HG02798 (cell line): ENCODE measurements at regions not wholly inside any gene's neighbourhood (a gene's known extent, or its start where the extent isn't known, plus 50 kb on each side); places are given as distances from the start of the nearest gene placed in this dataset.
"Not testable (repeated sequence)": the region's sequence is repeated elsewhere in the genome, so short reads cannot be mapped to it uniquely, and the experiment has no call there.

Experiments used
- ATAC-seq: cut with Tn5 transposase; IDR thresholded peaks from one replicate; pipeline ENCODE4 v1.9.1; 2021; ENCODE audit warnings: mild to moderate bottlenecking; ENCODE audit not compliant: unreplicated experiment, poor library complexity

GRCh38 chr11:38338022-38338421 is 1740.0 kb upstream of the RAG2 start:
- ATAC-seq: not testable (repeated sequence)

DNA sequence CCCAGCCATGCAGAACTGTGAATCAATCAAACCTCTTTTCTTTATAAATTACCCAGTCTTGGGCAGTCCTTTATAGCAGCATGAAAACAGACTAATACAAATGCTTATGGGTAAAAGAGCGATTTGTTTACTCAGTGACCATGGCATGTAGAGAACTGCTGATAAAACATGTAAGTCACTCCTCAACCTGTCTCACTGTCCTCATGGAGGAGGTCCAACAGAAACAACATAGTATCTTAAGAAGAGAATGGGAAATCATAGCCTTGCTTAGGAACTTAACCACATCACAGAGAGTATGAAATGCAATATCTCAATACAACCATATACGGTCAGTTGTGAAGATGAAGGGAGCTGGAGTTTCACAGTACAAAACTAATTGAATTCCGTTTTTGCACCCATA is 1734.0 kb upstream of the RAG2 start:
- ATAC-seq: no peak

GRCh38 chr11:38330578-38330977 is 1732.5 kb upstream of the RAG2 start:
- no peak for ATAC-seq

- ATAC-seq: no peak
These were observed 1726.1 kb upstream of the RAG2 start for GRCh38 chr11:38323961-38324761.

GRCh38 chr11:38315151-38315550 is 1717.1 kb upstream of the RAG2 start:
- ATAC-seq: no peak

DNA sequence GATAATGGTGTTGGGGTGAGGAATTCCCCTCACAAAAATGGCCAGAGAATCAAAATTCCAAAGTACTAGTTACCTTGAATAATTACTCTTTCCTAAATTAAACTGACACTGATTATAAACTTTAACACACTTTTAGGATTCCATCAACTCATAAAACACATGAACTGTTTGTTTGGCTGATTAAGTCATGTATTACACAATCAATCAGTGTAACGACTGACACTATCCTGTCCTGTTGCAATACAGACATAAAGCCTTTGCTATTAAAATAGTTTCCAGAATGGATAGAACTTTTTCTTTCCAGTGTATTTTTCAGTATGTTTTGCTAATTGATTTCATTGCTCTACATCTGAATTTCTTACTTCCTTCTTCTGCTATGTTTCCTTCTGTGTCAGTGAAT is 1709.4 kb upstream of the RAG2 start:
- ATAC-seq: no peak

DNA sequence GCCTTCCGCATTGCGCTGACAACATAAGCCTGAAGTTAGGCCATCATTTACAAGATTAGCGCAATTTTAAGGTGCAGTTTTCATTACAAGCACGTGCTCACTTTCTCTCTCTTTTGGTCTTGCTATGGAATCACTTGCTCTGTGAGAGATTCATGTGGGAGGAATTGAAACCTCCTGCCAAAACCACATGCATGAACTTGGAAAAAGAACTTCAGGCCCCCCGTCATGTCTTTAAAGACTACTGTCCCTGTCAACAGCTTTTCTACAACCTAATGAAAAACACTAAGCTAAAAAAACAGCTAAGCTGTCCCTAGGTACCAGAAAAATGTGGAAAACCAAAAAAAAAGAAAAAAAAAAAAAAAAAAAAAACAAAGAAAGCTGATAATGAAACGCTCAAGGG is 1707.6 kb upstream of the RAG2 start:
- ATAC-seq: no peak

DNA sequence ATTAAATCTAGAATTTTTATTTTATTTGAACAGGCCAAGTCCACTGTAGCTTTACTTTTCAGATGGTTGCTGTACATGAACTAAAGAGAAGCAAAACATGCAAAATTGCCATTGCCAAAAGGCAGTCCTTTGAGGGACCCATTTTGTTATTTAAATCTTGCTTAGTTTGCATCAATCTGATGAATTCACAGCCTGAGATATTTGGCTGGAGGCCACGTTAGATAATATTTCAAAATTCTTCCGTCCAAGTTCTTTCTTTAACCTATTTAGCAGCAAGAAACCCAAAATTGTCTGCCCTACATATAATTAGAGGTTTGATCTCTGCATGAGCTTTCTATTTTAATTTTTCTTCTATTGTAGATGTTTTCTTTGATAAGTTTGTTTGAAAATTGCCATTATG is 1706.9 kb upstream of the RAG2 start:
- no peak for ATAC-seq

DNA sequence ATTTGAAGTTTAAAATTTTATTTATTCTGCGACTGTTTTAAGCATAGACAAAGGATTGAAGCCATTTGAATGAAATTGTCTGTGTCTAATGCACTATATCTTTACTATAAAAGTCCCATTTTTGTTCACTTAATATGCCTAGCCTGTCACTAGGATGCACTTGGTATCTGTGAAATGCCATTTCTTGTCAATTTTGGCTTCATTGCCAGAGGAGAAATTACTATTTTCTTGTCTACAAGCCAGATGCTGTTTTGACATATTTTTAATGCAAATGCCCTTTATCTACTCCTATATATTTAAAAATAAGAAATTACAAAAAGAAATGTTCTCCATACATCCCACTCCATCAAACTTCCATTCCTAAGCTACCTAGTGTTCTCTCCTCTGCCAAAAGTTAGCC is 1704.5 kb upstream of the RAG2 start:
- ATAC-seq: no peak

GRCh38 chr11:38300570-38300969 is 1702.5 kb upstream of the RAG2 start:
- ATAC-seq: no peak

GRCh38 chr11:38296211-38296776 is 1698.3 kb upstream of the RAG2 start:
- no peak for ATAC-seq

DNA sequence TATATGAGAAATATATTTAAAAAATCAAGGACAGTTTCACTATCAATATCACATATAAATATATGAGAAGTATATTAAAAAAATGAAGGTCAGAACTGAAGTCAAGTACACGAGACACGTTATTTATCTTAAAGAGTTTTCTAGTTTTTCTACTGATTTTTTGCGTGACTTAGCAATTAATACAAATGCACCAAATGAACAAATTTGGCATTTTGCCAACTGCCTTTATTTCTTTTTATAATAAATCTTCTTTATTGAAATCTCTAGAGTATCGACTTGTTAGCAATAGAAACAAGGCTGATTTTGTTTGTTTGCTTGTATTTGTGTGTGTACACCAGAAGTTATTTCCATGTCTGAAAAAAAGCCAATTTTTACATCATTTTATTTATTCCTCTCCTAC is 1684.7 kb upstream of the RAG2 start:
- ATAC-seq: no peak

GRCh38 chr11:38278457-38279141 is 1680.6 kb upstream of the RAG2 start:
- ATAC-seq: no peak

DNA sequence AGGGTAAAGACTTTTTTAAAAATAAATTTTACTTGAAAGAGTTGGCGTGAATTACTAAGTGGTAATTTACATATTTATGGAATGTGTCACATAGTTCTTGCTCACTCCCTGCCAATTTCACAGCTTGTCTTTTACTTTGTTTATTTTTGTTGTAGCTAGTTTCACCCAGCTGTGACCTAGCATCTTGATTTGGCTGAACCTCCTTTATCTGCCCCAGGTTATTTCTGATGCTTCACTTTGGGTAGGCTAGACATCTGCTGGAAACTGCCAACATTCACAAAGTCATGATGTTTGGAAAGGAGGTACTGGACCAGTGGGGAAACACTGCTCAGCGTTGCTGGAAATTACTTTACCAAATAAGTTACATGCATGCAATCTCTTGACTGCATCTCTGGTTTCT is 1676.0 kb upstream of the RAG2 start:
- ATAC-seq: no peak

GRCh38 chr11:38272376-38272775 is 1674.3 kb upstream of the RAG2 start:
- ATAC-seq: no peak

DNA sequence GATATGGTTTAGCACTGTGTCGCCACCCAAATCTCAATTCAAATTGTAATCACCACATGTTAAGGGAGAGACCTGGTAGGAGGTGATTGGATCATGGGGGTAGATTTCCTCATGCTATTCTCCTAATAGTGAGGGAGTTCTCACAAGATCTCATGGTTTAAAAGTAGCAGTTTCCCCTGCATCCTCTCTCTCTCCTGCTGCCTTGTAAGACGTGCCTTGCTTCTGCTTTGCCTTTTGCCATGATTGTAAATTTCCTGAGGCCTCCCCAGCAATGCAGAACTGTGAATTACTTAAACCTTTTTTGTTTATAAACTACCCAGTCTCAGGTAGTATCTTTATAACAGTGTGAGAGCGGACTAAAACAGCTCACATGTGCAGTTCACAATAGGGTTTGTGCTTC is 1668.7 kb upstream of the RAG2 start:
- no peak for ATAC-seq

- ATAC-seq: no peak
These were observed 1658.4 kb upstream of the RAG2 start for GRCh38 chr11:38256436-38256835.

GRCh38 chr11:38254913-38255312 is 1656.9 kb upstream of the RAG2 start:
- ATAC-seq: no peak

DNA sequence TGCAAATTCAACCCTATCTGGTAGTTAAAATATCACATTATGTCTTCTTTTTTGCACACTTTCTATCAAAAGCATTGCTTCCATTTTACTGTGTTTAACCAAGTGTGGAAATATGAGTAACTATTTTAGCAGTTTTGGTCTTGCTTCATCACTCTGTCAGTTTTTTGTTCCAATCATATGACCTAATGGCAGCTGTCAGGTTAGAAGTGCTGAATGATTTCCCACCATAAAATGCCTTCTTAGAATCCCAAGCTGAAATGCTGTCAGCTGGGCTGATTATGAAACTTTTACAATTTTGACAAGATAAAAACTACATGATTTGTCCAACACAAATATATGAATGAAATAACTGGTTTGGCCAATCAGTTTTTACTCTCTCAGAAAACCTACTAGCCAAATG is 1654.6 kb upstream of the RAG2 start:
- ATAC-seq: no peak

DNA sequence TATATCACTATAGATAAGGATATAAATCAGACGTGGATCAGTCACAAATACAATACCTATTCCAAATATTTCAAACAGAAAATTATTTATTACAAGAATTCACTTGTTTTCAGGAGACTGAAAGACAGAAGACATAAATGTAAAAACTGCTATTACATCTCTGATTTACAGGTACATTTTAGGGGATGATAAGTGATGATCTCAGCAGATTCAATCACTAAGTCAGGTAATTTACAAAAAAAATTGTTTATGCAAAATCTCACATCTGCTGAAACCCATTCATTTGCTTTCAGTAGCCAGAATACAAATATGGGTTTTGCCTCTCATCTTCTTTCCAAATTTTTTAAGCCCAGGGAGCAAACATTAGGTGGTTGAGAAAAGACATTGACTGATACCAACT is 1648.4 kb upstream of the RAG2 start:
- ATAC-seq: no peak

- no peak for ATAC-seq
These were observed 1628.6 kb upstream of the RAG2 start for GRCh38 chr11:38226684-38227083.

DNA sequence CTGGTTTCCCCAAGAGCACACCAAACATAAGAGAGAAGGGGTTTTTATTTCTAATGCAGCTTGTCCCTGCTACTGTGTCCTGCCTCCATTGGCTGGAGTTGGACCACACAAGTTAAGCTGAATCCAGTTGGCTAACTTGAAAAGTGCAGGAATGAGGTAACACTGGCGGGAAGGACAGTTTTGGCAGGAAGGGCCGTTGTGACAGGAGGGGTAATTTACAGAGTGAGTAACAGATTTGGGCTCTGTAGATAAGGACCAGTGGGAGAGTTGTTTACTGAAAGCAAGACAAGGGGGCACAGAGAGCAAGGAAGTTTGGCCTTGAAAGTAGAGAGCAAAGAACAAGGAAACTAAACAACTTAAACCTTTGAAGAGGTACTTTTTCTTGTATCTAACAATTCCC is 1623.3 kb upstream of the RAG2 start:
- no peak for ATAC-seq
